PC-9 (cell line): ENCODE measurements at regions not wholly inside any gene's neighbourhood (a gene's known extent, or its start where the extent isn't known, plus 50 kb on each side); places are given as distances from the start of the nearest gene placed in this dataset.
A peak's percentile ranks its signal among the peaks of the same experiment; 100 is the strongest.

ENCODE experiments used
- BruUV-seq: library from RNA; stranded (reverse); fragments of 400-500 nt; replicated peaks from 2 replicates; lab custom pipeline; 2021; lab: Mats Ljungman, UMichigan
- CTCF ChIA-PET: fragments of 300-600 bp; sonication (Branson Sonifier 250); formaldehyde crosslinking; loops from one replicate; lab custom pipeline; 2022; ENCODE audit warnings: antibody characterized with exemption; lab: Charles Lee
- POLR2A ChIA-PET: fragments of 300-600 bp; sonication (Branson Sonifier 250); formaldehyde crosslinking; loops from one replicate; lab custom pipeline; 2022; ENCODE audit warnings: antibody characterized with exemption; ENCODE audit not compliant: unreplicated experiment; lab: Charles Lee
- DNase-seq, 2 experiments: peaks; one replicate each; pipeline versions ENCODE4 v3.0.0 to v3.0.0-alpha.2; 2015 to 2022; ENCODE audit warnings: mixed read lengths in 1 of 2
- H2AFZ ChIP-seq: fragments of 200-600 bp; sonication (generic); 2 replicates; pipeline ENCODE4 v1.8.1; 2017; ENCODE audit warnings: antibody characterized with exemption
- H3F3A ChIP-seq: fragments of 200-600 bp; sonication (generic); 2 replicates; pipeline ENCODE4 v1.8.1; 2017; ENCODE audit warnings: antibody characterized with exemption, mild to moderate bottlenecking, low read depth; ENCODE audit not compliant: insufficient read depth
- H3K27ac ChIP-seq: fragments of 200-600 bp; sonication (generic); 2 replicates; pipeline ENCODE4 v1.6.1; 2016; ENCODE audit warnings: mixed run types
- H3K27me3 ChIP-seq: fragments of 200-600 bp; sonication (generic); 2 replicates; pipeline ENCODE4 v1.6.1; 2016; ENCODE audit warnings: low read depth, mixed run types; ENCODE audit not compliant: insufficient read depth
- H3K36me3 ChIP-seq: fragments of 200-600 bp; sonication (generic); 2 replicates; pipeline ENCODE4 v1.6.1; 2016; ENCODE audit warnings: low read depth, mixed run types
- H3K4me1 ChIP-seq: fragments of 200-600 bp; sonication (generic); replicated peaks from 2 replicates; pipeline ENCODE4 v1.6.1; 2016; ENCODE audit warnings: mixed run types; ENCODE audit not compliant: insufficient read depth
- H3K4me2 ChIP-seq: fragments of 200-600 bp; sonication (generic); 2 replicates; pipeline ENCODE4 v1.6.1; 2017; ENCODE audit warnings: mixed run types
- H3K4me3 ChIP-seq: fragments of 200-600 bp; sonication (generic); 2 replicates; pipeline ENCODE4 v1.6.1; 2016; ENCODE audit warnings: mixed run types
- H3K79me2 ChIP-seq: fragments of 200-600 bp; sonication (generic); 2 replicates; pipeline ENCODE4 v1.6.1; 2017; ENCODE audit warnings: low read depth, mixed run types
- H3K9me2 ChIP-seq: fragments of 200-600 bp; sonication (generic); 2 replicates; pipeline ENCODE4 v1.8.1; 2017; ENCODE audit warnings: mild to moderate bottlenecking; ENCODE audit not compliant: insufficient read depth
- H3K9me3 ChIP-seq: fragments of 200-600 bp; sonication (generic); 2 replicates; pipeline ENCODE4 v1.8.1; 2016; ENCODE audit warnings: low read depth; ENCODE audit not compliant: insufficient read depth
- H4K20me1 ChIP-seq: fragments of 200-600 bp; sonication (generic); 2 replicates; pipeline ENCODE4 v1.8.1; 2017; ENCODE audit not compliant: insufficient read depth
- CTCF ChIP-seq: fragments of 200-600 bp; sonication (generic); conservative IDR thresholded peaks from 2 replicates; pipeline ENCODE4 v1.6.1; 2017; ENCODE audit warnings: mixed run types, antibody characterized with exemption, mild to moderate bottlenecking, moderate library complexity
- EZH2 ChIP-seq: fragments of 200-600 bp; sonication (generic); IDR thresholded peaks from 2 replicates; pipeline ENCODE4 v1.8.0; 2017; ENCODE audit warnings: antibody characterized with exemption, low read depth
- intact Hi-C: fragments of 100-400 bp; cut with micrococcal nuclease; formaldehyde crosslinking; loops from one replicate; pipeline ENCODE4 v1.10.0; 2022; ENCODE audit not compliant: unreplicated experiment

GRCh38 chr6:156175971-156176421, 601.2 kb upstream of the ARID1B start:
- no TSS peak for BruUV-seq
- H4K20me1 ChIP-seq = no peaks in the 10 kb centered on the region
- intact Hi-C loops = no loop called here
- no peaks in the 10 kb centered on the region for H3K36me3 ChIP-seq
- no peaks in the 10 kb centered on the region for H3K9me2 ChIP-seq
- ChIA-PET CTCF (no interaction called here), POLR2A (no interaction called here)
- no peak for DNase-seq
- H3K4me2 ChIP-seq = no peak overlapping the region
- no peaks in the 10 kb centered on the region for H3K9me3 ChIP-seq
- no peak overlapping the region for H2AFZ ChIP-seq
- TF ChIP-seq EZH2 = no peak
- TF ChIP-seq CTCF = peak; percentile 49; the same call in 1 of the 2 replicates
- H3K79me2 ChIP-seq = no peaks in the 10 kb centered on the region
- no peaks in the 10 kb centered on the region for H3K4me1 ChIP-seq
- no peaks in the 10 kb centered on the region for H3K27me3 ChIP-seq
- no peak overlapping the region for H3K27ac ChIP-seq
- no peaks in the 10 kb centered on the region for H3F3A ChIP-seq
- H3K4me3 ChIP-seq = no peak overlapping the region

- Histone ChIP-seq H4K20me1 (no peaks in the 10 kb centered on the region), H3K4me3 (no peak overlapping the region), H3K4me2 (no peak overlapping the region), H3K79me2 (no peaks in the 10 kb centered on the region), H3K9me3 (no peaks in the 10 kb centered on the region), H3F3A (no peaks in the 10 kb centered on the region), H2AFZ (no peak overlapping the region), H3K4me1 (no peaks in the 10 kb centered on the region), H3K27me3 (no peaks in the 10 kb centered on the region), H3K27ac (no peak overlapping the region), H3K9me2 (no peaks in the 10 kb centered on the region), H3K36me3 (no peaks in the 10 kb centered on the region)
- ChIA-PET CTCF (no interaction called here), POLR2A (no interaction called here)
- BruUV-seq = no TSS peak
- TF ChIP-seq EZH2 = no peak
- no peak for DNase-seq
- intact Hi-C loops = no loop called here
These were observed 601.7 kb upstream of the ARID1B start for GRCh38 chr6:156175433-156175832.

DNA sequence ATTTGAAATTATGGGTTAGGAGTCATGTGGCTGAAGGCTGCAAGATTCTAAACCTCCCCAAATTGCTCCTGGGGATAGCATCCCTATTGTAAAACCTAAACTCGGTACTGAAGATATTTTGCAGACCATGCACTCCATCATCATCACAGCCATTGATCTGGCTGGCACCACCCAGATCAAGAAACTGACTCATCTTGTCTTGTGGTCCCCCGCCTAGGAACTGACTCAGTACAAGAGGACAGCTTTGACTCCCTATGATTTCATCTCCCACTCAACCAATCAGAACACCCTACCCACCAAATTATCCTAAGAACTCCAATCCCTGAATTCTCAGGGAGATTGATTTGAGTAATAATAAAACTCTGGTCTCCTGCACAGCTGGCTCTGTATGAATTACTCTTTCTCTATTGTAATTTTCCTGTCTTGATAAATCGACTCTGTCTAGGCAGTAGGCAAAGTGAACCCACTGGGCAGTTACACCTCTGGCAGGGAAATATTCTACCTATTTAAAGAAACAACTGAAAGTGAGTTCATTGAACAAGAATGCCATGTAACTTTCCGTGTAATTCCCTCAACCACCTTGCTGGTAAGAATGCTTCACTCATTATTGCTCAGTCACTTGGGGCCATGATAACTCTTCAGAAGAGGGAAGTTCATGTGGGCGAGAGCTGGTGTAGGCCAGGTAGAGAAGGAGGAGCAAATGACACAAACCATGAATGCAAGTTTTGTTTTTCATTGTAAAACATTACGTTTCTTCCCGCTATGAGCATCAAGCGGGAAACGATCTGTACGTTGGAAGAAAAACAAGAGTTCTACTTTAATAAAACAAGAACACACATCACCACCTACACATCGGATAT, 602.9 kb upstream of the ARID1B start:
- no TSS peak for BruUV-seq
- CTCF ChIA-PET = no interaction called here

More for the DNA sequence above, 602.9 kb upstream of the ARID1B start:
- Histone ChIP-seq H3K4me2 (no peak overlapping the region), H3K4me1 (no peaks in the 10 kb centered on the region), H3K27me3 (no peaks in the 10 kb centered on the region), H3K9me3 (no peaks in the 10 kb centered on the region), H3K79me2 (no peaks in the 10 kb centered on the region), H3K4me3 (no peak overlapping the region), H4K20me1 (no peaks in the 10 kb centered on the region), H3K27ac (no peak overlapping the region), H2AFZ (no peak overlapping the region), H3F3A (no peaks in the 10 kb centered on the region), H3K9me2 (no peaks in the 10 kb centered on the region), H3K36me3 (no peaks in the 10 kb centered on the region)
- no peak for DNase-seq
- POLR2A ChIA-PET = no interaction called here
- intact Hi-C loops = no loop called here
- TF ChIP-seq CTCF (no peak), EZH2 (no peak)
